CD4-positive, alpha-beta T cell treated with Interleukin-15 for 4 hours (primary cell): ENCODE measurements at regions not wholly inside any gene's neighbourhood (a gene's known extent, or its start where the extent isn't known, plus 50 kb on each side); places are given as distances from the start of the nearest gene placed in this dataset.
"Not testable (repeated sequence)": the region's sequence is repeated elsewhere in the genome, so short reads cannot be mapped to it uniquely, and the experiment has no call there.

Experiments used
- DNase-seq: peaks from one replicate; pipeline ENCODE4 v3.0.0-alpha.2; 2020; ENCODE audit warnings: low spot score

GRCh38 chr3:11739706-11740105 lies 96.0 kb upstream of the VGLL4 start:
- no peak for DNase-seq

DNA sequence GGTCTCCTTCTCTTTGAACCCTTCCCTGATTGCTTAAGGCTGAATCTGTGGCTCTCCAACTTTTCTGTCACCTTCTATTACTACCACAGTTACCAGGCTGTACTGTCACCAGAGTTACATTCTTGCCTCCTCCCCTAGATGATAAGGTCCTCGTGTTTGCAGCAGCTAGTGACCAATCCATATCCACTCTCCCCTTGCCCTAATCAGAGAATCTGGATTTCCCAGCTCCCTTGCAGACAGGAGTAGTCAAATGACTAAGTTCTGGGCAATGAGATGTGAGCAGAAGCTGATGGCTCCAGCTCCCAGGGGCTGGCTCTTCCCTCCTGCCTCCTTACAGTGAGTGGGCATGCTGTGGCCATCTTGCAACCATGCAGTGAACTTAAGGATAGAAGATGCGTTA lies 95.4 kb upstream of the VGLL4 start:
- no peak for DNase-seq

DNA sequence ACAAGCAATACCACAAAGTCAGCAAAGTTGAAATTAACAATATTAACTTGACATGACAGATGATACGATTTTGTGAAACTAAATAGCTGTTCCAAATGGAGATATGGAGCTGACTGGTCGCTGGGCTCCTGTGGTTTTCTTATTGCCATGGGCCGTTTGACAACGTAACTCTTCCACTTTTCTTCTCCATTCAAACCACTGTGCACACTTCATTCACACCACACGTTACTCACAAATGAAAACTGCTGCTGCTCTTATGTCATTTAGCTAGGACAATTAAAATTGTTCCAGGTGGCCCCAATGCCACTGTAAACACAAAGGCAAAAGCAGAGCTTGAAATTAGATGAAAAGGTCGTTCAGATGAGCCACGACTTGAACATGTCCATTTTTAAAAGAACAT lies 94.0 kb upstream of the VGLL4 start:
- DNase-seq = no peak

DNA sequence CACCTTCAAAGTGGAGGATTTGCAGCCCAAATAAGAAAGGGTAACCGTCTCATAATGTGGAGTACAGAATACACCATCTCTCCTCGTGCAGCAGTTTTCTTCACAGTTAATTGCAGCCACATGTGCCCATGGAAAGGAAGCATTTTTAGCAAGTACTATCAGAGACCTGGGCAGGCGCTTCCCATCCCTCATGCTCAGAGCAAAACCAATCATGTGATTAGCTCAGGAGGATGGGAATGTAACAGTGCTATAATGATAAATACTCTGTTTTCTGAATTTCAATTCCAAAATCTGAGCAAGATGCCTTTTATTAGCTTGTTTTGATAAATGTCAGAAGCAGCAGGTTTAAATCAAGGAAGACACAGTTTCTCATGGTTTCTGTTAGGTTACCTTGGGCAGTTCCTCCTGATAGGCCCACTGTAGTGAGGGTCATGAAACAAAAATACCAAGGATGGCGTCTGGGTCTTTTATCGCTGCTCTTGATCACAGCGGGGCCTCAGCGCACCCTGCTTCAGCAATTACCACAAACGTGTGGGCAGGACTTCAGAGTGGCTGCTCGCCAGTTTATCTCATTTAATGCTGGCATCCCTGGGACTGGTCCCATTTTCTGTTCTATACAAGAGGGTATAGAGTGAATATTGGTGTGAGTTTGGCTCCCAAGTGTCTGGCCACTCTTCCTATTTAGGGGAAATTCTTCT lies 92.6 kb upstream of the VGLL4 start:
- no peak for DNase-seq

DNA sequence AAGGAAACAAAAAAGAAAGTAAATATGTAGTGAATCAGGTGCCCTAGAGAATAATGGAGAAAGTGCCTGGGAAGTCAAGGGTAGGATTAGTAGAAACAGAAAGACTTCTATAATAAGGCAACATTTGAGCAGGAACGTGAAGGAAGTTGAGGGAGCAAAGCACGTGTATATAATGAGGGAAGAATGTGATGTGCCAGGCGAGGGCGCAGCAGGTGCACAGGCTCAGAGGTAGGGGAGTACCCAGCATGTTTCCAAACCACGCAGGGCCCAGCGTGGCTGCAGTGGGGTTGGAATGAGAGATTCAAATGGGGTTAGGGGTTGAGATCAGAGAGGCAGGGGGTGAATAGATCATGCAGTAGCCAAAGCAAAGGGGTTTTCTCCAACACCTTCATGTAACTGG lies 91.9 kb upstream of the VGLL4 start:
- DNase-seq = no peak

GRCh38 chr3:11735111-11735510 lies 91.4 kb upstream of the VGLL4 start:
- DNase-seq = not testable (repeated sequence)

DNA sequence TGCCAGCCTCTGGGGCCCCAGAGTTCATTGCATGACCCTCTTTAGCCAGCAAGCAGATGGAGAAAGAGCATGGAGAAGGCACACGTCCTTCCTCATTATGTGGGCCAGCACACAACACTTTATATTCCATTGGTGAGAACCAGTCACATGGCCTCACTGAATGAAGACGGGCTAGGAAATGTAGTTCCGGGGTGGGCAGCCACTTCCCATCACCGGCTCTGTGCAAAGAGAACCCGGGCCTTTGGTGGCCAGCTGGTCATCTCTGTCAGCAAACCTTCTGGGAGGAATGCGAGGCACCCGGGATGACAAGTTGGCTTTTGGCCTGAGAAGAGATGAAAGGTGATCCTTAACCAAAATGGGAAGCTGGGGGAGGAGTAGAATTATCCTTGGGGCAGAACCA lies 90.2 kb upstream of the VGLL4 start:
- DNase-seq = no peak

GRCh38 chr3:11727207-11727606 lies 83.5 kb upstream of the VGLL4 start:
- DNase-seq = no peak

GRCh38 chr3:11726146-11726545 lies 82.4 kb upstream of the VGLL4 start:
- DNase-seq = no peak

DNA sequence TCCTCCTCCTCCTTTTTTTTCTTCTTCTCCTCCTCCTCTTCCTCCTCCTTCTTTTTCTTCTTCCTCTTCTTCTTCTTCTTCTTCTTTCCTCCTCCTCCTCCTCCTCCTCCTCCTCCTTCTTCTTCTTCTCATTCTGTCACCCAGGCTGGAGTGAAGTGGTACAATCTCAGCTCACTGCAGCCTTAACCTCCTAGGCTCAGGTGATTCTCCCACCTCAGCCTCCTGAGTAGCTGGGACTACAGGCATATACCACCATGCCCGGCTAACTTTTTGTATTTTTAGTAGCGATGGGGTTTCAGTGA lies 81.6 kb upstream of the VGLL4 start:
- not testable (repeated sequence) for DNase-seq

DNA sequence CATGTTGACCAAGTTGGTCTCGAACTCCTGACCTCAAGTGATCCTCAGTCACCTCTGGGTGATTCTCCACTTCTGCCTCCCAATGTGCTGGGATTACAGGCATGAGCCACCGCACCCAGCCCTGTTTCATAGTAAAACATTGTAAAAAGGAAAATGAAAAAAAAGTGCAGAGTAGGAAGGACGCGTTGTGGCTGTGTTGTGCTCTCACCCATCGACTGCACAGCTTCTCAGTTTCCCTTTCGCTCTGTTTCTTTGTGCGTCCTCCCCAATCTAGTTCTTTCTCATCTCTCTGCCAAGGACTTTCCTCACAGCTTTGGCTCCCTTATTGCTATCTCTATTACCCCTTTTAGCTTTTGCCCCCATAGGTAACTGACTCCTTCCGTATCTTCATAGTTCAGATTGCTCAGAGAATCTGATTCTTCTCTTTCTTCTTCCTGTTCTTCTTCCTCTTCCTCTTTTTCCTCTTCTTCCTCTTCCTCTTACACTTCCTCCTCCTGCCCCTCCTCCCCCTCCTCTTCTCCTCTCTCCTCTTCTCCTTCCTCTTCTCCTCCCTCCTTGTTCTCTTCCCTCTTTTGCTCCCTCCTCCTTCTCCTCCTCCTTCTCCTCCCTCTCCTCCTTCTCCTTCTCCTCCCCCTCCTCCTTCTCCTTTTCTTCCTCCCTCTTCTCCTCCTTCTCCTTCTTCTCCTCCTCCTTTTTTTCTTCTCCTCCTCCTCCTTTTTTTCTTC lies 81.1 kb upstream of the VGLL4 start:
- no peak for DNase-seq

DNA sequence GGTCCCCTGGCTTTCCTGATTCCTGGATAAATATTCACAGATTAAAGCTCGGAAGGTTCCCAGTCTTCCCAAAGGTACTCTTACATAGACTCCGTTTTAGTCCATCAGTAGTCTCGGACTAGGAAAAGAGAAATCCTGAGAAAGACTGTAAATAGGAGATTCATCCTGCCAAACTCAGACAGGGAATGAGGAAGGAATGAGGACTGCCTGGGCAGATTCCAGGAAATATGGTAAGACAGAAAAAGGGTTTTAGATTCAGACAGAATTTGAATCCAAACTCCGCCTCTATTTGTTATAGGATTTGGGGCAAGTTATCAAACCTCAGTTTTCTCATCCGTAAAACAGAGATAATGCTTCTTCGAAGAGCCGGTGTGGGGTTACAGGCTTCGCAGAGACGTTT lies 77.8 kb upstream of the VGLL4 start:
- no peak for DNase-seq

DNA sequence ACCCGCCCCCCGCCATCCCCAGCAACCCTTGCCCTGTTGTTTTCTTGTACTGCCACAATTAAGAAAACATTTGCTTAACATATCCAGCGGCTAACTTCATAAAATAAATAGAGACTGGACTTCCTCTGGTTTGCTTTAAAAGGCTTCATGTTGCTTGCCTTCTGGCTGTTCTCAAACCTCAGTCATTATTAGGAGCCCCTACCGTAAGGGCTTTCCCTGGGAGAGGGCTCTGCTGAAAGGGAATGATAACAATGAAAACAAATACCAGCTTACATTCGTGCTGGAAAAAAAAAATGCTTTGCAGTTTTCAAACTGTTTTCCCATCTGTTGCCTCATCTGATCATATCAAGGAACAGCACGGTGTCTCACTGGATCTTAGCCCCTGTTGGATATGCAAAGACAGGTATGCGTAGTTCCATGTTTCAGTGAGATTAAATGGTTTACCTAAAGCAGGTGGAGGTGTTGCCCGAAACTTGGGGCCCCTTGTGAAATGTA lies 77.2 kb upstream of the VGLL4 start:
- DNase-seq = no peak

GRCh38 chr3:11720304-11720898 lies 76.7 kb upstream of the VGLL4 start:
- DNase-seq = peak; percentile 42

GRCh38 chr3:11719406-11720303 lies 75.9 kb upstream of the VGLL4 start:
- DNase-seq = peak; percentile 82

DNA sequence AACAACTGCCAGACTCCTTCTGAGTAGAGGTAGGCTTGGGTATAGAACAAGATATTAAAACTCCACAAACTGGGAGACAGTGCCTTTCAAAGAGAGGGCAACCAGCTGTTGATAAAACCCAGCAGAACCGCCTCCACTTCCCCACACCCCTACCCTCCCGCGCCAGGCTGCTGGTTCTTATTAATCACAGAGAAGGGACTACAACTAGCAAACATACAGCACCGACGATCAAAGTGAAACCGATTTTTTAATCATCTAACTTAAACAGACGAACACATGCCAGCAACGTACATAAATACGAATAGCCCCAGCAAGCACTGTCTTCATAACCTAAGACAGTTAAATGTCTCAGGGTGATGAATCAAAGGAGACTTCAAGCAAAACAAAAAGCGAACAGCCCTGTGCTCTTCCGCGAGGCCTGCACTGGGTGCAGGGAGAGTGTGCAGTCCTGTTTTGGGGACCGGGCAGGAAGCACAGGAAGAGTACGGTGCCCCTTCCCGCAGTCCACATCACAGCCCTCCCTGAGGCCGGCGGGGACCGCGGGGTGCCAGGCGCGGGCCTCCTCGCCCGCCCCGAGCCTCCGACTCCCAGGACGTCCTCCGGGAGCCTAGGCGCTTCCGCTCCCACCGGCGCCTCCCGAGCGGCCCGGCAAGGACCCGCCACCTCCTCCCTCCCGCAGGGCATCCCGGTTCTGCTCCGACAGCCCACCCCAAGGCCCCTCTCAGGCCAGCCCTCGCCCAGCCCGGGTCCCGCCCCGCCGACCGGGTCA lies 75.1 kb upstream of the VGLL4 start:
- DNase-seq = peak; percentile 37

- DNase-seq = no peak
Measured at GRCh38 chr3:11717768-11718636, 74.3 kb upstream of the VGLL4 start.

GRCh38 chr3:11717301-11717700 lies 73.6 kb upstream of the VGLL4 start:
- no peak for DNase-seq

- DNase-seq = no peak
Measured at GRCh38 chr3:11716573-11717290, 73.0 kb upstream of the VGLL4 start.

DNA sequence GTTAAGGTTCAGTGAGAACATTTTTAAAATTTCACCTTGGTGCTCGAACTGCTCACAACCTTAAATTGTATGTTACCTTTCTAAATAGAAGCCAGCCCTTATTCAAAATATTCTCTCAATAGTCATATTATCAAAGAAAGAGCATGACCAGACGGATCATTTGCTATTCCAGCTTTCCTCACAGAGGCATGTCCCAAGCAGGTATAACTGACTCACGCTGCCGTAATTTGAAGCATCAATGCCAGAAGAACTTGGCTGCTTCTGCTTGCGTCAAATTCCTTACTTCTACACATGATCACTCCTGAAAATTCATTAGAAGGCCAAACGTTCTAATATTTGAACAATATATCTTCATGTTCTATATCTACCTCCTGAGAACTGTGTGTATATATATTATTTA lies 69.5 kb upstream of the VGLL4 start:
- no peak for DNase-seq
